ENCODE measurements at regions not wholly inside any gene's neighbourhood (a gene's known extent, or its start where the extent isn't known, plus 50 kb on each side); places are given as distances from the start of the nearest gene placed in this dataset.
"Not testable (repeated sequence)": the region's sequence is repeated elsewhere in the genome, so short reads cannot be mapped to it uniquely, and the experiment has no call there.

DNA sequence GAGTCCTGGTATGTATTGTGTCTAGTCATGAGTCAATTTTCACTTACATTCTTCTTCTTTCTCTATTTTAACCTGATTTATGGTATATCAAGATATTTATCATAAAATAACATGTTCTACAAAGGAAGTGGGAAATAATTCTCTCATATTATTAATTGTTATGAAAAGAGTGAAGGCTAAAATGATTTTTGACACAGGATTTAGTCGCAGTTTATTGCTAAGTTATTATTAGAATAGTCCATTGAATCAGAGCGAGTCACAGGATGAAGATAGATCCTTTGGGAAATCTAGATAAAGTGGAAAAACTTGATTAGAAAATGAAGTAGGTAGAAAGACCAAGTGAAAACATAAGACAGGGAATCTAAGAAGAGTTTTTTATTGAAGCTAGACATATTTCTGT is 184.3 kb upstream of the DGKB start:
- H3K9ac ChIP-seq (ENCODE audit: low read depth, low read length), result no peak overlapping the region
- no peaks in the 10 kb centered on the region for H3K36me3 ChIP-seq (ENCODE audit: insufficient read depth, low read length)
- H3K4me1 ChIP-seq (ENCODE audit: insufficient read depth, low read length), result no peaks in the 10 kb centered on the region
- no peaks in the 10 kb centered on the region for H3K9me3 ChIP-seq (ENCODE audit: control insufficient read depth, insufficient read depth, low read length)

- Histone ChIP-seq H3K9ac (ENCODE audit: low read depth, low read length) (no peak overlapping the region), H3K36me3 (ENCODE audit: insufficient read depth, low read length) (no peaks in the 10 kb centered on the region), H3K9me3 (ENCODE audit: control insufficient read depth, insufficient read depth, low read length) (no peaks in the 10 kb centered on the region), H3K4me1 (ENCODE audit: insufficient read depth, low read length) (no peaks in the 10 kb centered on the region)
Measured at GRCh38 chr7:15086131-15086611, 183.6 kb upstream of the DGKB start.

- Histone ChIP-seq H3K36me3 (ENCODE audit: insufficient read depth, low read length) (no peaks in the 10 kb centered on the region), H3K4me1 (ENCODE audit: insufficient read depth, low read length) (no peaks in the 10 kb centered on the region), H3K9ac (ENCODE audit: low read depth, low read length) (no peak overlapping the region), H3K9me3 (ENCODE audit: control insufficient read depth, insufficient read depth, low read length) (no peaks in the 10 kb centered on the region)
Measured at GRCh38 chr7:15085366-15085765, 182.8 kb upstream of the DGKB start.

DNA sequence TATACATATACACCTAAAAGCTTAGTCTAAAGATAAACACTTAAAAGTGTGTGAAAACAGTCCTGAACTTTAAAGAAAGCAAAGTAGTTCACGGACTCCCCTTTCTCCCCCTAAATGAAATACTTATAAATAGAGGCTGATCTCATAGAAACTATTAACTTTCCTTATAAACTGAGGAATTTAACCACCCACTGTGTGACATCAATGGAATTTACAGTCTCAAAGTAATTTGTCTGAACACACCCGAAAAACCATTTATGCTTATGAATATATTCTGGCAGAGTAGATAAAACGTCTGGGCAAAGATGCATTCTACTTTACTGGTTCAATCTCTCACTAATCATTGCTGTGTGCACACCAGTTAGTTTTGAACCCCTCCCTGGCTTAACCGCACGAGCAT is 181.8 kb upstream of the DGKB start:
- H3K9me3 ChIP-seq (ENCODE audit: control insufficient read depth, insufficient read depth, low read length), result no peaks in the 10 kb centered on the region
- H3K4me1 ChIP-seq (ENCODE audit: insufficient read depth, low read length), result no peaks in the 10 kb centered on the region
- no peaks in the 10 kb centered on the region for H3K36me3 ChIP-seq (ENCODE audit: insufficient read depth, low read length)
- no peak overlapping the region for H3K9ac ChIP-seq (ENCODE audit: low read depth, low read length)

- Histone ChIP-seq H3K9me3 (ENCODE audit: control insufficient read depth, insufficient read depth, low read length) (no peaks in the 10 kb centered on the region), H3K36me3 (ENCODE audit: insufficient read depth, low read length) (no peaks in the 10 kb centered on the region), H3K9ac (ENCODE audit: low read depth, low read length) (no peak overlapping the region), H3K4me1 (ENCODE audit: insufficient read depth, low read length) (no peaks in the 10 kb centered on the region)
Measured at GRCh38 chr7:15081891-15082290, 179.3 kb upstream of the DGKB start.

- Histone ChIP-seq H3K9ac (ENCODE audit: low read depth, low read length) (no peak overlapping the region), H3K36me3 (ENCODE audit: insufficient read depth, low read length) (no peaks in the 10 kb centered on the region), H3K9me3 (ENCODE audit: control insufficient read depth, insufficient read depth, low read length) (no peaks in the 10 kb centered on the region), H3K4me1 (ENCODE audit: insufficient read depth, low read length) (no peaks in the 10 kb centered on the region)
Measured at GRCh38 chr7:15073301-15073700, 170.8 kb upstream of the DGKB start.

GRCh38 chr7:15068324-15068723 is 165.8 kb upstream of the DGKB start:
- Histone ChIP-seq H3K9ac (ENCODE audit: low read depth, low read length) (no peak overlapping the region), H3K4me1 (ENCODE audit: insufficient read depth, low read length) (no peaks in the 10 kb centered on the region), H3K9me3 (ENCODE audit: control insufficient read depth, insufficient read depth, low read length) (no peaks in the 10 kb centered on the region), H3K36me3 (ENCODE audit: insufficient read depth, low read length) (no peaks in the 10 kb centered on the region)

- H3K9me3 ChIP-seq (ENCODE audit: control insufficient read depth, insufficient read depth, low read length), result peaks cover 2% of the 10 kb centered on the region; the same call in 1 of the 2 replicates
- no peaks in the 10 kb centered on the region for H3K4me1 ChIP-seq (ENCODE audit: insufficient read depth, low read length)
- H3K36me3 ChIP-seq (ENCODE audit: insufficient read depth, low read length), result no peaks in the 10 kb centered on the region
- H3K9ac ChIP-seq (ENCODE audit: low read depth, low read length), result no peak overlapping the region
Measured at GRCh38 chr7:15057272-15057671, 154.7 kb upstream of the DGKB start.

DNA sequence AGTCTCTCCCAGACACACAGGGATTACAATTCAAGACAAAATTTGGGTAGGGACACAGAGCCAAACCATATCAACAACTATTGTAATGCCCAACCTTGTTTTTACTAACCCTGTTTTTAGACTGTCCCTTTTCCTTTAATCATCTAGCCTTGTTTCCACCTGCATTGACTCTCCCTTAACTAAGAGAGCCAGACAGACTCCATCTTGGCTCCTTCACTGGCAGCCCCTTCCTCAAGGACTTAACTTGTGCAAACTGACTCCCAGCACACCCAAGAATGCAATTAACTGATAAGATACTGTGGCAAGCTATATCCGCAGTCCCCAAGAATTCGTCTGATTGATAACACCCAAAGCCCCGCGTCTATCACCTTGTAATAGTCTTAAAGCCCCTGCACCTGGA is 151.8 kb upstream of the DGKB start:
- not testable (repeated sequence) for H3K9me3 ChIP-seq (ENCODE audit: control insufficient read depth, insufficient read depth, low read length); H3K9ac ChIP-seq (ENCODE audit: low read depth, low read length); H3K36me3 ChIP-seq (ENCODE audit: insufficient read depth, low read length); H3K4me1 ChIP-seq (ENCODE audit: insufficient read depth, low read length)

GRCh38 chr7:15049157-15049556 is 146.6 kb upstream of the DGKB start:
- Histone ChIP-seq H3K9ac (ENCODE audit: low read depth, low read length) (no peak overlapping the region), H3K4me1 (ENCODE audit: insufficient read depth, low read length) (no peaks in the 10 kb centered on the region), H3K9me3 (ENCODE audit: control insufficient read depth, insufficient read depth, low read length) (peaks cover 2% of the 10 kb centered on the region), H3K36me3 (ENCODE audit: insufficient read depth, low read length) (no peaks in the 10 kb centered on the region)

DNA sequence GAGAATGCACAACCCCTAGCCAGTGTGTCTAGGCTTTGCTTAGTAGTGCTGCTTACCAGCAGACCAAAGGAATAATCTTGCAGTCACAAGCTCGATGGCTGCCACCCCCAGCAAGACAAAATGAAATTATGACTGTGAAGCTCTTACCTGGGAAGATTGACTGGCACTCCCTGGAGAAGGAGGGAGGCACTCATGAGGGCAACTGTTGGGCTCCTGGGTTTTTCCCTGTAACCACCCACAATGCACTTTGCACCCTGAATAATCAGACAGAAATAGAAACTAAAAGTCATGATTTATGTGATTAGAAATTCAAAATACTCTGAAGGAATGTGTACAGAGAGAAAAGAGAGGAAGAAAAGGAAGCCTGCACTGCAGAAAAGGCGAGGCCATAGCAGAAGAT is 144.3 kb upstream of the DGKB start:
- Histone ChIP-seq H3K9ac (ENCODE audit: low read depth, low read length) (no peak overlapping the region), H3K4me1 (ENCODE audit: insufficient read depth, low read length) (no peaks in the 10 kb centered on the region), H3K9me3 (ENCODE audit: control insufficient read depth, insufficient read depth, low read length) (no peaks in the 10 kb centered on the region; the same call in 1 of the 2 replicates), H3K36me3 (ENCODE audit: insufficient read depth, low read length) (no peaks in the 10 kb centered on the region)

- Histone ChIP-seq H3K36me3 (ENCODE audit: insufficient read depth, low read length) (no peaks in the 10 kb centered on the region), H3K9ac (ENCODE audit: low read depth, low read length) (no peak overlapping the region), H3K9me3 (ENCODE audit: control insufficient read depth, insufficient read depth, low read length) (no peaks in the 10 kb centered on the region), H3K4me1 (ENCODE audit: insufficient read depth, low read length) (no peaks in the 10 kb centered on the region)
Measured at GRCh38 chr7:15043931-15044330, 141.4 kb upstream of the DGKB start.

DNA sequence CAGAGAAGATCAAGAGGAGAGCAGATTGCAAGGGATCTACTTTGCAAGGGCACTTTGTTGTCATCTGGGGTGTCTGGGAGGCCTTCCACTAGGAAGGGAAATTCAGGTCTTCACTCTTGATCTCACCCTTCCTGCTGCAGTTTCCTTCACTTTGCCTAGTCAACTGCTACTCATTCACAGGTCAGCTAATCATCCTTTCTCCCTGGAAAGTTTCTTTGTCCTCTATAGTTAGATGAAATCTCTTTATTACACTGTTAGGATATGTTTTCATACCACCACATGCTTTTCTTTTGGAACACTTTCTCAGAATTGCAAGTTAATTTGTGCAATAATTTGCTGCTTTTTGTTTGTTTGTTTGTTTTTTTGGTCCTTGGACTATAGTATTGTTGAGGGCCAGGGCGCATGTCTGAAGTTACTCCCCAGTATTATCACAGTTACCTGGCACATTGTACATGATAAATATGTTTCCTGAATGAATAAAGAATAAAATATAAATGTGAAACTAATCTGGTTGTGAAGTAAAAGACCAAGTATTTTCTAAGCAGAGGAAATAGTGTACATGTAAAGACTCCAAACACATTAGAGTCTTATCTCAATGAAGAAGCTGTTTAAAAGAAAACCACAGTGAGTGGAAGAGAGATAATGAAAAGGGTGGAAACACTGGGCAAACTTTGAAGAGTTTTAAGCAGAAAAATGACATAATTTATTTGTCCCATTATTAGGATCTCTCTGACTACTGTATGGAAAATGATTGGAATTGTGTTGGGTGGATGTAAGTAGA is 139.9 kb upstream of the DGKB start:
- Histone ChIP-seq H3K9ac (ENCODE audit: low read depth, low read length) (no peak overlapping the region), H3K9me3 (ENCODE audit: control insufficient read depth, insufficient read depth, low read length) (no peaks in the 10 kb centered on the region), H3K4me1 (ENCODE audit: insufficient read depth, low read length) (no peaks in the 10 kb centered on the region), H3K36me3 (ENCODE audit: insufficient read depth, low read length) (no peaks in the 10 kb centered on the region)

GRCh38 chr7:15041226-15041625 is 138.7 kb upstream of the DGKB start:
- Histone ChIP-seq H3K9me3 (ENCODE audit: control insufficient read depth, insufficient read depth, low read length) (no peaks in the 10 kb centered on the region), H3K36me3 (ENCODE audit: insufficient read depth, low read length) (no peaks in the 10 kb centered on the region), H3K9ac (ENCODE audit: low read depth, low read length) (no peak overlapping the region), H3K4me1 (ENCODE audit: insufficient read depth, low read length) (no peaks in the 10 kb centered on the region)

GRCh38 chr7:15035814-15036213 is 133.3 kb upstream of the DGKB start:
- H3K9me3 ChIP-seq (ENCODE audit: control insufficient read depth, insufficient read depth, low read length), result no peaks in the 10 kb centered on the region
- H3K36me3 ChIP-seq (ENCODE audit: insufficient read depth, low read length), result no peaks in the 10 kb centered on the region
- no peak overlapping the region for H3K9ac ChIP-seq (ENCODE audit: low read depth, low read length)
- no peaks in the 10 kb centered on the region for H3K4me1 ChIP-seq (ENCODE audit: insufficient read depth, low read length)
